GM19351 (cell line): ENCODE measurements at regions not wholly inside any gene's neighbourhood (a gene's known extent, or its start where the extent isn't known, plus 50 kb on each side); places are given as distances from the start of the nearest gene placed in this dataset.

ENCODE experiments used
- ATAC-seq: cut with Tn5 transposase; IDR thresholded peaks from one replicate; pipeline ENCODE4 v1.9.1; 2021; ENCODE audit warnings: mild to moderate bottlenecking, moderate library complexity; ENCODE audit not compliant: unreplicated experiment

DNA sequence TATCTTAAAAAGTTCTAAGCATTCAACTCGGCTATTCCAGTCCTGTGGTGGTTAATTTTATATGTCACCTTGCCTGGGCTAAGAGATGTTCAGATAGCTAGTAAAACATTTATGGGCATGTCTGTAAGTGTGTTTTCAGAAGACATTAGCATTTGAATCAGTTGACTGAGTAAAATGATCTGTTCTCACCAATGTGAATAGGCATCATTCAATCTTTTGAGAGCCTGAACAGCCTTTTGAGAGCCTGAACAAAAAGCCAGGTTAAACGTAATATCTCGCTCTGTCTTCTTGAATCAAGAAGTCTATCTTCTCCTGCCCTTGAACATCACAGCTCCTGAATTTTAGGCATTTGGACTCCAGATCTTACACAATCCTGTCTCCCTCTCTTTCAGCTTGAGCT, 1266.1 kb downstream of the LRFN5 start:
- no peak for ATAC-seq

DNA sequence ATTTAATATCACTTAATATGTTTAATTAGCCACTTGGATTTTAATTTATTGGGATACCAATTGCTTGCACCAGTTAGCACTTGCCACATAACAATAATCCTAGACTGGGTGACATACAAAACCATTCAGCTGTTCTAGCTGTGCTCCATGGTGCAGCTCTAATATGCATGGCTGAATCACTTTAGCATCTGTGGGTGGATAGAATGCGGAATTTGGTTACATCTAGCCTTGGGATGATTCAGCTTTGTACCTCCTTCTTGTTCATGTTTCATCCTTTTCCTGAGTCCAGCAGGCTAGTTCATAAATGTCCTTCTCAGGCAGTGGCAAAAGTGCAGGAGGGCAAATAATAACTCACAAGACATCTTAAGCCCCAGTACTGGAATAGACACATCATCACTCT, 1263.0 kb downstream of the LRFN5 start:
- ATAC-seq: no peak

DNA sequence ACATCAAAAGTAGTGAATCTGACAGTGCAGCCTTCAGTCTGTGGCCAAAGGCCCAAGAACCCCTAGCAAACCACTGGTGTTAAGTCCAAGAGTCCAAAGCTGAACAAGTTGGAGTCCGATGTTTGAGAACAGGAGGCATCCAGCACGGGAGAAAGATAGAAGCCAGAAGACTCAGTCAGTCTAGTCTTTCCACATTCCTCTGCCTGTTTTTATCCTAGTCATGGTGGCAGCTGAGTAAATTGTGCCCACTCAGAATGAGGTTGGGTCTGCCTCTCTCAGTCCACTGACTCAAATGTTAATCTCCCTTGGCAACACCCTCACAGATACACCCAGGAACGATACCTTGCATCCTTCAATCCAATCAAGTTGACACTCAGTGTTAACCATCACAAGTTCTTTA, 1255.4 kb downstream of the LRFN5 start:
- no peak for ATAC-seq

DNA sequence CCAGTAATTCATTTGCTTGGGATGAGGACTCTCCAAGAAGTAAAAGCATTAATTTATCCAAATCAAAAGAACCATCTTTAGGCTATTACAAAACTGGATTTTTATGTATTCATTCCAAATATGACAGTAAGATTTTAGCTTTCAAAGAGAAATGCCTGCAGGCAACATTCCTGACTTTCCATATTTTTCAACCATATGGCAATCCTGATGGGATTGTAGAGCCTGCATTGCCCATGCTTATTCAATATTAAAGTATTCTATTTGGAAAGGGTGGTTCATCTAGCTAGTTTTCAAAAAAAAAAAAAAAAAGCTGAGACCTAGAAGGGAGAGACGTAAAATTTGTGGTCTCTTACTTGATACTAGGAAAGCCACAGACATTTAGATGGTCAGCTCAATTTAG, 1253.7 kb downstream of the LRFN5 start:
- ATAC-seq: no peak

DNA sequence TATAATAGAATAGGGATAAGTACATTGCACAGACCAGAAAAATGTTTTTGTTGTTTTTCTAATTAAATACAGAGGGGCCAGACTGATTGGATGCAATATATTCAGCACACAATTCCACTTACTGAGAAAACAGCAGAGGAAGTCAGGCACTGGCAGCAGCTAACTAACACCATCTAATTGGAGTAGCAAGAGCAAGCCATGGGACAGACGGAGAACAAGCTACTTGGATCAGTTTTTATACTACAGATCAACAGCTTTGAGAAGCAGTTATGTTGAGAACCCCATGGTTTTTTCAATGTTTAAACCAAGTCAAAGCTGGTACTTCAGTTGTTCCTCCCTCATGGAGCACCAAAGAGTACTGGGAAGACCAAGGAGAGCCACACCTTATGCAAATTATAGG, 1249.4 kb downstream of the LRFN5 start:
- no peak for ATAC-seq

DNA sequence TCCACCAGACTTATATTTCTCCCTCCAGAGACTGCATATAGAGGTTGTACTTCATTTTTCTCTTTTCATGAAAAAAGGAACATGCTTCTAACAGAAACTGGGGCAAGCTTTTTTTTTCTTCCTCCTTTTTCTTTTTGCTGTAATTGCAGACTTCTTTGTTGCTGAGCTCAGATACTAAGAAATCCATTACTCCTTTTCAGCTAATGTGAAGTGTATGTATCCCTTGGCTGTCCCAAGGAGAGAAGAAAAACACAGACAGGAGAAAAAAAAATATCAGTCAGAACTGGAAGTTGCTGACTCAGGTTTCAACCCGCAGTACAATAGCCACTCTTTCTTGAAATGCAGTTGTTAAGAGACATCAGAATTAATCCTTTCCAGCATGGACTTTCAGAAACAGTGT, 1248.4 kb downstream of the LRFN5 start:
- ATAC-seq: no peak

DNA sequence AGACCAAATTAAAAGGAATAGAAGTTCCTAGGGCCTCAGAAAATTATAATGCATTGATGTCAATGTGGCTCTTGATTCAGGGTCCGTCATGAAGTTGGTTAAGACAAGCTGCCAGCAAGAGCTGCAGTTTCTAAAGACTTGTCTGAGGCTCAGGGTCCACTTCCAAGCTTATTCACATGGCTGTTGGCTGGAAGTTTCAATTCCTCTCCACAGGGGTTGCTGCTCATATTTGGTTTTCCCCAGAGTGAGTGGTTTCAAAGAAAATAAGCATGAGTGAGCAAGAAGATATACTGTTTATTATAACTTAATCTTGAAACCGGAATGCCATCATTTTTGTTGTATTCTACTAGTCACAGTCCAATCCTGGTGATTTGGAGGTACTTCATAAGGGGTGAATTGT, 1247.4 kb downstream of the LRFN5 start:
- no peak for ATAC-seq

DNA sequence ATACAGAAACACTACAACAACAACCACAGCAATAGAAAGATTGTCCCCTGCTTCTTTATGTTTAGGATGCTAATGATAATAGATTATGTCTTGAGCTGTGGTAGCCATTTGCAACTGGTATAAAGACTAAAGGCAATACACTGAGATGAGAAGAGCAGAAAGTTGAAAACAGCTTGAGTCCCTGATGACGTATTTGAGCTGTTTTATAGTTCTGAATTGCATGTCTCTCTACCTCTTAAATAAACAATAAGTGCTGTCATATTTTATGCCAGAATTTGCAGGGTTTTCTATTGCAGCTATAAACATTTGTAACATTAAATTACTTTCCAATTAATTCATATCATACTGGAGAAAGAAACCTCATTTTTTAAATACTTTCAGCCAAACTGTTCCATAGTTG, 1242.0 kb downstream of the LRFN5 start:
- no peak for ATAC-seq

DNA sequence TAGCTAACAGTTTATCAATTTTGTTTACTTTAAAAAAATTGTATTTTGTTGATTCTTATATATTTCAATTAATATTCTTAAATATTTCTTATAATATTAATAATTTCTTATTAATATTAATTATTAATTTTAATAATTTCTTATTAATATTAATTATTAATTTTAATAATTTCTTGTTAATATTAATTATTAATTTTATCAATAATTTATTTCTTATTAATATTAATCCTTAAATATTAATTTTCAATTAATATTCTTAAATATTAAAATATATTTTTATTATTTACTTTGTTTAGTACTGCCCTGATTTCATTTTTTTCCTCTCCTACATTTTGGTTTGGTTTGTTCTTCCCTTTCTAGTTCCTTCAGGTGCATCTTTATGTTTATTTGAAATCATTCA, 1208.1 kb downstream of the LRFN5 start:
- ATAC-seq: no peak

DNA sequence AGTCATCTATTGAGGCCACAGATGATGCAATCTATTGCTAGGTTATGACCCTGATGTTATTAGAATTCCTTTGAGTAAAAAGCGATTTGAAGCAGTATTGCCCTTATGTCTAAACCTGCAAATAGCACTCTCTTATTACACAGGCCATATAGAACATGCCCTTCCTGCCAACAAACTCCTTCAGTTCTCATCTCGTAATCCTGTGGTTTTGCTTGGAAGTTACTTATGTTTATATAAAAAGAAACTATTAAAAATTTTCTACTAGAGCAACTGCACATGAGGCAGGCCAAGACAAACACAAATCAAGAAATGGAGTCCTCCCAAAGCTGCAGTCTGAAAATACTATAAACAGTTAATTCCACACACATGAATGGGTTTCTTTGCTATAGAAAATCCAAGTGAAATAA, 1200.2 kb downstream of the LRFN5 start:
- no peak for ATAC-seq

DNA sequence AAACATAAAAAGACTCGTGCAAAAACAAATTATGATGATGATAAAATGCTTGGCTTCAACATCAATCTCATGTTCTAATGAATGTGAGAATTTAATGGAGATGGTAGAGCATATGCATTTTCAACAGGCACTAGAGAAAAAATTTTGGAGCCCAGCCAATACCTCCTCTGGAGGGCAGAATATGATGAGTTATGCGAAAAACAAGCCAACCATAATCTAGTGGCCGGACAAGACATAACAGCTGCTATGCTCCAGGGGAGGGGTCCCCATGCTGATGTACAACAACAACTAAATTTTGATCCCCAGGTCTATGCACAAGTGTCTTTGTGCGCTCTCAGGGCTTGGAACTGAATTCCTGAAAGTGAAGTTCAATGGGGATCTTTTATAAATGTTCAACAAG, 1197.5 kb downstream of the LRFN5 start:
- ATAC-seq: no peak

DNA sequence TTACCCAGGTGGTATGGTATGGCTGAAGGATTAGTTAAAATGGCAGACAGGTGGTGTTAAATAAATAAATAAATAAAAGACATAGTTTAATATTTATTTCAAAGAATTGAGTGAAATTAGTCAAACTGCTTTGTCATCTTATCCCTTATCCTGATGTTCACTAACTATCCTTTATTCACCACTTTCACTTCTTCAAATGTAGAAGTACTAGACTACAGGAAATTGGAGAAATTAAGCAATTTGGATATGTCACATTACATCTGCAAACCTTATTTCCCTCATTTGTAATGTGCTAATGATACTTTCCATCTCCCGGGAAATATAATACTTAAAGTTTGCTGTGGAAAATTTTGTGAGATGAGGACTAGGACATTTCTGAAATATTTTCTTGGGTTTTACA, 1195.7 kb downstream of the LRFN5 start:
- no peak for ATAC-seq

DNA sequence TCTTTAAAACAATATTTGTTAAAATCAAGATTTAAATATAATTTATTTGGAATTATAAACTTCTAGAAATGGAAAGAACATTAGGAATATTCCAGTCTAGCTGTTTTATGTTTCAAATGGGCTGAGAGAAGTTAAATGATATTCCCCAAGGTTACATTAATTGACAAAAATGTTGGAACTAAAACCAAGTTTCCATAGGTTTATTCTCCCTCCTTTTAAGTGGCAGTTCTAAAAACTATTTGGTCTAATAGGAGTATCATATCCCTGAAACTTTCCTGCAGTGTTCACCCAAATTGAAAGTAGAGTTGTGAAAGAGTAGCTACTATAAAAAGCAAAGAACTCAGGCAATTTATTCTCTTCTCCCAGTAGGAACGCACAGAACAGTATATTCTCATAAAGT, 1185.5 kb downstream of the LRFN5 start:
- ATAC-seq: no peak

DNA sequence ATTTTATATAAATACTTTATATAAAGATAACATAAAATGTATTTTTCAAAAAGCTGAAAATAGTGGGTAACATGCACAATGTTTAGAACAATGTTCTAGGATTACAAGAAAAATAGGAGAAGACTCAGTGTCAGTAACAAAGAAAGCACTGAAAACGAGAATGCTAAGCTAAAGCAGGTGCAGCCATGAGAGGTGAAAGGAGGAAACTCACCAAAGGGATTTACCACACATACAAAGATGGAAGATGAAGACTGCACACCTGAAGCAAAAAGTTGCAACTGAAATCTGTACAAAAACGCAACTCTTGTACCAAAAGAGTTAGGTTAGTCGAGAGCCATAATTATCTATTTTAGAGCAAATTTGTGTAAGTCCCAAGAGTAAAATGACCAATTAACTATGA, 1176.1 kb downstream of the LRFN5 start:
- ATAC-seq: no peak

DNA sequence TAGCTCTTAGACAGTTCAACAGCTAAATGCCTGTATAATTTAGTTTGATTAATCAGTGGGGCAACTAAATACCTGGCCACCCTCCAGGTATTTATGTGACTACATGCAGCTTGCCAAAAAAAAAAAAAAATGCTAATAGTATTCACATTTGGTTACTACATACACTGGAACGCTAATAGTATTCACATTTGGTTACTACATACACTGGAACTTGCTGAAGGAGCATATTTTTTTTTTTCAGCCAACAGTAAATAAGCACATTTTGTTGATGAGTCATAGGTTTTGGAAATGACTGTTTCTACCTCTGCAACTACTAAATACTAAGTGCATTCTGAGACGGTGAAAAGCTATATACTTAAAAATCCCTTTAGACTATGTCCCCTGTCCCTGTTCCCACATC, 1172.3 kb downstream of the LRFN5 start:
- ATAC-seq: no peak

DNA sequence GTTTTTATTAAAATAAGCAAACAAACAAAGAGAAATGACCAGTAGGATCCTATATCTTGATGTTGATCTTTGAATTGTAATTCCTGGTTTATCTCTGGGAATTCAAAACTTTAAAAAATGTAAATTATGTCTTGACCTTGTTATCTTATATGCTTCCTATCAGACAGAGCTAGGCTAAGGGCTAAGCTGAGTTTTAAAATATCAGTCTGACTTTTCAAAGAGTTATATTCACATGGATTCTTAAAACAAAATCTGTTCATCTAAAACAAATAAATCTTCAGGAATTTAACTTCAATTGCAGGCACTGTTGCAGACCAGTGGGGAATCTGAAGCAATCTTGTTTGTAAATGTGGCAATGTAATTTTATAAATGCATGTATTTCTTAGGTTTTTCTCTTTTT, 1144.1 kb downstream of the LRFN5 start:
- no peak for ATAC-seq

DNA sequence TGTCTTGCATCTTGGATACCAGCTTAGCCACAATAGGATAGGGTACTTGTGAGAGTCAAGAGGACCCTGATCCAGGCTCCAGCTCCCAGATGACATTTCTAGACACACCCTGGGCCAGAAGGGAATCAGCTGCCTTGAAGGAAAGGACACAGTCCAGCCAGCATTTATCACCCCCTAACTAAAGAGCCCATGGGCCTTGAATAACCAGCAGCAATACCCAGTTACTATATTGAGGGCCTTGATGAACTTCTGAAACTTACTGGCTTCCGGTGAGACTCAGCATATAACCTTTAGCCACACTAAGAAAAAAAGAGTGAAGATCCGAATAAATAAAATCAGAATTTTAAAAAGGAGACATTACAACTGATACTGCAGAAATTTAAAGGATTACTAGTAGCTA, 1135.4 kb downstream of the LRFN5 start:
- no peak for ATAC-seq

DNA sequence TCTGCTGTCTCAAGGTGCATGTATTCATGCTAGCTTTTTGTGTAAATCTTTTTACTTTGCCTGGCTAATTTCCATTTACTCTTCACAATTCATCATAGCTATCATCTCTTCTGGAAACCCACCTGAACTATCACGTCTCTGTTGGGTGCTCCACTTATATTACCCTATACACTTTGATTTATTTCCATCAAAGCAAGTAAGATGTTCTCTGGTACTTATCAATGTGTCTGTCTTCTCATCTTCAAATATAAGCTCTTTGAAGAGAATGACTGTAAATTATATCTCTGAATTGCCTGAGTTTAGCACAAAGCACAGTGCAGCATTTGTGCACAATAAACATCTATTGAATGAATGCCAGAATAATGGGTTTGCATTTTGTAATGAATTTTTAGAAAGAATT, 1129.7 kb downstream of the LRFN5 start:
- ATAC-seq: no peak

DNA sequence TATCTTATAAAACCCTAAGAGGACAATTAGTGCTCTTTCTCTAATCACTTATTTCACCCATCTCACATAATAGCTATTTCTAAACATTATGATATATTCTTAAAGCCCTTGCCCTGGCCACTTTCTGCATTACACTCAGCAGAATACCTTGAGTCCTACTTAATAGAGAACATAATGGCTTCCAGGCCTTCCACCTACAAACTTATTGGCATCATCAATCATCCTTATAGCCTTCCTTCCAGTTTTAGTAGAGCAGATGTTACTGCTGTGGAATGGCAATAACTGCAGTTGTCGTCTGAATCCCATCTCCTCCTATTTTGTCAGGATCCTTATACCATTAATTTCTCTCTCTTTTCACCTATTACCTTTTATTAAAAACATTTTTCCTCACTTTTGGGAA, 1127.4 kb downstream of the LRFN5 start:
- no peak for ATAC-seq

DNA sequence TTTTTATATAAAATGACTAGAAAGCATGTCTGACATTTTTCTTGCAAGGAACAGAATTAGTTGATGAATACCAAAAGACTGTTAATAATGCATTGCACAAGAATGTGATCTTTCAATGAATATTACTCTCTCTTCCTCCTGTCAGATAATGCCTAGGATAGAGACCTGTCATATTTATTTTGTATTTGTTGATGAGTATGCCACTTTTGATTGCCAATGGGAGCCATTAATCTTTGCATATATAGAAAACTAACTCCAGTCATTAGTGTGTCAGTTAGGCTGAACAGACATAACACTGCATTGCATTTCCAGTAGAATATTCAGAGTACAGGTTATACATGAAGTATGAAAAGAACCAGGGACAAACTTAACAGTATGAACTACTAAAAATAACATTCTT, 1125.3 kb downstream of the LRFN5 start:
- no peak for ATAC-seq

DNA sequence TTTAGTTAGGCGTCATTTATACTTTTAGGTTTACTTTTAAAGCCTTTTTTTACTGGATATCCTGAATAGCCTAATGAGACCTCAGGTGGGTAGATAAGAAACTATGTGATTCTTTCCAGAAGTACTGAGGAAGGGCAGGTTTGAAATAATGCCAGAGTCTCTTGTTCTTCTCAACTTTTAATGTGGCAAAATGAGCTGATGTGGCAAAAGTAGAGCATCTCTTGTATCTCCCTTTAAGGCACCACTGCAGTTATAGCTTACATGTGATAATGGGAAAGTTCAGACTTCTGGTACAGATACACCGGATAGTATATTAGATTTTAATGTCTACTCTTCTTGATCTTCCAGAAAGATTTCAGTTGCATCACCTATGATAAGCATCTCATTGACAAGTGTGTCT, 1124.8 kb downstream of the LRFN5 start:
- no peak for ATAC-seq

DNA sequence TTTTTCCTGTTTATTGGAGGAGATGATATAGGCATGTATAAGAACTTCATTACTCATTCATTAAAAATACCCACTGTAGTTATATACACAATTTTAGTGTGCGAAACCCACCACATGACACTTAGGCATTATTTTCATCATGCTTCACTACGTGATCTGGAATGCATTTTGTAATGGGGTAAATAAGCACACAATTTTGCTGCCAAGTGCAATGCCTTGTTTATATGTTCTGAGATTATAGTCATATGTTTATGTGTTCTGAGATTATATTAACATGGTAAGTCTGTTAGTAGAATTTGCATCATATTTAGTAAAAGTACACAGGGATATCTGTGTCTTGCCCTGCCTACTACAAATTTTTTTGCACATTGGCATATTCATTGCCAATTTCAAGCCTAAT, 1123.0 kb downstream of the LRFN5 start:
- no peak for ATAC-seq

DNA sequence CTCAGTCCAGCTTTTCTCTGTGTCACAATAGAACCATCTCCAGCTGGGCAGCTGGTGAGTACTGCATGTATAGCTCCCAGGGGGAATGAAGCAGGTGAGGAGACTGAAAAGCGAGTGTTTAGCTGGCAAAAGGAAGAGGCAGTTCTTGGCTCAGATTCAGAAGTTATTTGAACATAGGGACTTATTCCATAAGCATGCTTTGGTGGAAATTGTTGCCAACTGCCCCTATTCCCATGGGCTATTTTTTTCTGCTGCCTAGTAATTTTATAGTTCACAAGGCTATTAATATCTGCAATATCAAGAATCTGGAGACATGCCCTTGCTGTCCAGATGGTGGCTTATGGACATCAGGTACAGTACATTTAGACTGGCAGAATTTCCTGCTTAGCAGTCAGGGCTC, 1112.7 kb downstream of the LRFN5 start:
- ATAC-seq: no peak

DNA sequence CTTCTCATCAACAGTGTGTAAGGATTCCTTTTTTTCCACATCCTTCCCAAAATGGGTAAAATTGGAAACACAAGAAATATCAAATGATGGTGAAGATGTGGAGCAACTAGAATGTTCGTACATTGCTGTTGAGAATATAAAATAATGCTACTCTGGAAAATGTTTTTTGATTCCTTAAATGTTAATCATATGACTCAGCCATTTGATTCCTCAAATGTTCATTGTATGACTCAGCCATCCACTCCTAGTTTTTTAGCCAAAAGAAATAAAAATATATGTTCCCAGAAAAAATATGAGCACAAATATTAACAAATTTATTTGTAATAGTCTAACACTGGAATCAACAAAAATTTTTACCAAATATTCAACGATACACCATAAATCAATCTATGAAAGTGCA, 1108.6 kb downstream of the LRFN5 start:
- no peak for ATAC-seq
